ENCODE measurements at regions not wholly inside any gene's neighbourhood (a gene's known extent, or its start where the extent isn't known, plus 50 kb on each side); places are given as distances from the start of the nearest gene placed in this dataset.

- no peak for TF ChIP-seq EZH2 (IDR thresholded peaks at IDR 0.05; ENCODE audit: low read length)
- TF ChIP-seq, protein P1, sequence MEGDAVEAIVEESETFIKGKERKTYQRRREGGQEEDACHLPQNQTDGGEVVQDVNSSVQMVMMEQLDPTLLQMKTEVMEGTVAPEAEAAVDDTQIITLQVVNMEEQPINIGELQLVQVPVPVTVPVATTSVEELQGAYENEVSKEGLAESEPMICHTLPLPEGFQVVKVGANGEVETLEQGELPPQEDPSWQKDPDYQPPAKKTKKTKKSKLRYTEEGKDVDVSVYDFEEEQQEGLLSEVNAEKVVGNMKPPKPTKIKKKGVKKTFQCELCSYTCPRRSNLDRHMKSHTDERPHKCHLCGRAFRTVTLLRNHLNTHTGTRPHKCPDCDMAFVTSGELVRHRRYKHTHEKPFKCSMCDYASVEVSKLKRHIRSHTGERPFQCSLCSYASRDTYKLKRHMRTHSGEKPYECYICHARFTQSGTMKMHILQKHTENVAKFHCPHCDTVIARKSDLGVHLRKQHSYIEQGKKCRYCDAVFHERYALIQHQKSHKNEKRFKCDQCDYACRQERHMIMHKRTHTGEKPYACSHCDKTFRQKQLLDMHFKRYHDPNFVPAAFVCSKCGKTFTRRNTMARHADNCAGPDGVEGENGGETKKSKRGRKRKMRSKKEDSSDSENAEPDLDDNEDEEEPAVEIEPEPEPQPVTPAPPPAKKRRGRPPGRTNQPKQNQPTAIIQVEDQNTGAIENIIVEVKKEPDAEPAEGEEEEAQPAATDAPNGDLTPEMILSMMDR (optimal IDR thresholded peaks at IDR 0.05 in 1 of 3, IDR thresholded peaks at IDR 0.05 in 1 of 3, conservative IDR thresholded peaks at IDR 0.05 in 1 of 3; ENCODE audit: extremely low read depth in 1 of 3, insufficient read depth in 2 of 3, low read length in 3 of 3) = no peak
- Histone ChIP-seq H3K9me1 (ENCODE audit: control insufficient read depth, extremely low read depth, insufficient read depth, low read length) (no peaks in the 10 kb centered on the region), H3K9me3 (ENCODE audit: control insufficient read depth, low read depth, low read length) (peaks cover 3% of the 10 kb centered on the region), H3K4me2 (ENCODE audit: control insufficient read depth, extremely low read depth, insufficient read depth, low read depth, low read length) (no peak overlapping the region), H4K20me1 (ENCODE audit: control insufficient read depth, extremely low read depth, insufficient read depth, low read length) (no peaks in the 10 kb centered on the region), H3K4me3 (ENCODE audit: control insufficient read depth in 2 of 3, extremely low read depth in 1 of 3, insufficient read depth in 2 of 3, low read depth in 1 of 3, low read length in 3 of 3) (no peak overlapping the region), H3K27me3 (ENCODE audit: control insufficient read depth, extremely low read depth, insufficient read depth, low read length) (no peaks in the 10 kb centered on the region), H3K9ac (ENCODE audit: control insufficient read depth, extremely low read depth, insufficient read depth, low read length) (no peak overlapping the region), H3K4me1 (ENCODE audit: control insufficient read depth, extremely low read depth, insufficient read depth, low read length) (no peaks in the 10 kb centered on the region), H3K79me2 (ENCODE audit: control insufficient read depth, insufficient read depth, low read length) (no peaks in the 10 kb centered on the region), H3K27ac (ENCODE audit: control insufficient read depth, insufficient read depth, low read length) (no peak overlapping the region), H2AFZ (ENCODE audit: control insufficient read depth, low read length) (no peak overlapping the region), H3K36me3 (ENCODE audit: control insufficient read depth in 2 of 2, extremely low read depth in 1 of 2, insufficient read depth in 2 of 2, low read length in 2 of 2) (no peaks in the 10 kb centered on the region)
- FAIRE-seq = no peak
- dilution Hi-C loops (cut with MboI; ENCODE audit: extremely low pct_ligation_motif_present, low sequenced_read_pairs) = no loop called here
- DNase-seq (ENCODE audit: low read depth, low spot score) = no peak
Observed at GRCh38 chr4:29927895-29928294, 792.3 kb upstream of the PCDH7 start.

- Histone ChIP-seq H3K36me3 (ENCODE audit: control insufficient read depth in 2 of 2, extremely low read depth in 1 of 2, insufficient read depth in 2 of 2, low read length in 2 of 2) (no peaks in the 10 kb centered on the region), H3K79me2 (ENCODE audit: control insufficient read depth, insufficient read depth, low read length) (no peaks in the 10 kb centered on the region), H3K27ac (ENCODE audit: control insufficient read depth, insufficient read depth, low read length) (no peak overlapping the region), H3K9me3 (ENCODE audit: control insufficient read depth, low read depth, low read length) (no peaks in the 10 kb centered on the region), H3K4me1 (ENCODE audit: control insufficient read depth, extremely low read depth, insufficient read depth, low read length) (no peaks in the 10 kb centered on the region), H3K9ac (ENCODE audit: control insufficient read depth, extremely low read depth, insufficient read depth, low read length) (no peak overlapping the region), H3K27me3 (ENCODE audit: control insufficient read depth, extremely low read depth, insufficient read depth, low read length) (no peaks in the 10 kb centered on the region), H3K4me3 (ENCODE audit: control insufficient read depth in 2 of 3, extremely low read depth in 1 of 3, insufficient read depth in 2 of 3, low read depth in 1 of 3, low read length in 3 of 3) (no peak overlapping the region), H2AFZ (ENCODE audit: control insufficient read depth, low read length) (no peak overlapping the region), H3K9me1 (ENCODE audit: control insufficient read depth, extremely low read depth, insufficient read depth, low read length) (no peaks in the 10 kb centered on the region), H3K4me2 (ENCODE audit: control insufficient read depth, extremely low read depth, insufficient read depth, low read depth, low read length) (no peak overlapping the region), H4K20me1 (ENCODE audit: control insufficient read depth, extremely low read depth, insufficient read depth, low read length) (no peaks in the 10 kb centered on the region)
- no peak for TF ChIP-seq EZH2 (IDR thresholded peaks at IDR 0.05; ENCODE audit: low read length)
- TF ChIP-seq, protein P1 (optimal IDR thresholded peaks at IDR 0.05 in 1 of 3, IDR thresholded peaks at IDR 0.05 in 1 of 3, conservative IDR thresholded peaks at IDR 0.05 in 1 of 3; ENCODE audit: extremely low read depth in 1 of 3, insufficient read depth in 2 of 3, low read length in 3 of 3) = no peak
- FAIRE-seq = no peak
- dilution Hi-C loops (cut with MboI; ENCODE audit: extremely low pct_ligation_motif_present, low sequenced_read_pairs) = no loop called here
- DNase-seq (ENCODE audit: low read depth, low spot score) = no peak
Observed at GRCh38 chr4:29948451-29948850, 771.7 kb upstream of the PCDH7 start.

All from keratinocyte (primary cell).